Gastroesophageal sphincter (tissue), 4 donors: ENCODE measurements at regions not wholly inside any gene's neighbourhood (a gene's known extent, or its start where the extent isn't known, plus 50 kb on each side); places are given as distances from the start of the nearest gene placed in this dataset.

Source experiments
- ATAC-seq: fragments of 150-250 bp; one replicate; pipeline ENCODE4 v1.9.1; 2016; ENCODE audit warnings: mild to moderate bottlenecking, moderate library complexity
- H3K27ac ChIP-seq, 4 donors: fragments of 200-600 bp; sonication (generic) in 3 of 4; 1 replicate in 3 of 4; 2 replicates in 1 of 4; pipeline ENCODE4 v1.5.1; 2016 to 2019
- H3K27me3 ChIP-seq: fragments of 200-600 bp; sonication (generic); one replicate; pipeline ENCODE4 v1.5.1; 2019
- H3K36me3 ChIP-seq, 2 donors: fragments of 200-600 bp; sonication (generic); one replicate each; pipeline ENCODE4 v1.5.1; 2019; ENCODE audit warnings: control low read depth in 1 of 2
- H3K4me1 ChIP-seq, 3 donors: fragments of 200-600 bp; sonication (generic); 1 replicate in 2 of 3; 2 replicates in 1 of 3; pipeline ENCODE4 v1.5.1; 2016 to 2019; ENCODE audit warnings: control low read depth in 2 of 3
- H3K4me3 ChIP-seq, 2 donors: fragments of 200-600 bp; sonication (generic); one replicate each; pipeline ENCODE4 v1.5.1; 2019; ENCODE audit warnings: mild to moderate bottlenecking in 1 of 2, moderate library complexity in 1 of 2
- H3K9me3 ChIP-seq, 3 donors: fragments of 200-600 bp; sonication (generic); one replicate each; pipeline ENCODE4 v1.5.1; 2017 to 2019; ENCODE audit warnings: control low read depth in 2 of 3
- EP300 ChIP-seq: sonication (generic); formaldehyde crosslinking; IDR thresholded peaks from one replicate; pipeline ENCODE4 v1.6.1; 2017; ENCODE audit warnings: antibody characterized with exemption, mild to moderate bottlenecking
- POLR2A ChIP-seq, 2 donors: fragments of 450-650 bp; IDR thresholded peaks; one replicate each; pipeline ENCODE4 v1.6.1; 2017; ENCODE audit warnings: antibody characterized with exemption in 2 of 2, mild to moderate bottlenecking in 2 of 2, moderate library complexity in 1 of 2
- POLR2AphosphoS5 ChIP-seq: sonication (generic); formaldehyde crosslinking; IDR thresholded peaks from one replicate; pipeline ENCODE4 v1.6.1; 2017; ENCODE audit warnings: antibody characterized with exemption
- WGBS, 2 donors: methylation state at CpG; one replicate each; pipeline ENCODE4 v1.1.5; 2018; ENCODE audit warnings: low coverage in 1 of 2; 5-methylcytosine and 5-hydroxymethylcytosine counted together
- TF ChIP-seq, protein P1 (sequence below), 4 experiments: fragments of 200-600 bp in 2 of 4; fragments of 450-650 bp in 2 of 4; sonication (generic) in 1 of 4; IDR thresholded peaks; one replicate each; pipeline ENCODE4 v1.5.1; 2017 to 2019; ENCODE audit warnings: antibody characterized with exemption in 4 of 4, mild to moderate bottlenecking in 2 of 4, moderate library complexity in 2 of 4

DNA sequence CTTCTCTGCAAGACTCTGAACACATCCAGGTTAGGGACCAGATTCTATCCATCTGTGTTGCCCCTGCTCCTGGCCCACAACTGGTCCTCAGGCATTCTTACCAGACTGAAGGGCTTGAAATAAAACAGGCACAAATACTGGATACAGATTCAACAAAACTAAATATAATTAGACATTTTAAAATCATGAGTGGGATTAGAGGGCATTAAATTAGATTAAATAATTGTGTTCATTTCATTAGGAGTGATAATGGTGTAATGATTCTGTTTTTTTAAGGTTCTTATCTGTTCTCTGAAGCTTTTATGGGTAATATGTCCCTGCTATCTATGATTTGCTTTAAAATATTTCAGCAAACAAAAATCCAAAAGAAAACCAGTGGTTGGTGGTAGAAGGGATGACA is 226.5 kb downstream of the IRS1 start:
- no peak for ATAC-seq
- no peak overlapping the region for H3K4me3 ChIP-seq
- no peaks in the 10 kb centered on the region for H3K36me3 ChIP-seq
- H3K27ac ChIP-seq: no peak overlapping the region
- no peak for TF ChIP-seq POLR2A (IDR thresholded peaks at IDR 0.05)
- no peak for TF ChIP-seq EP300
- TF ChIP-seq POLR2AphosphoS5: no peak
- TF ChIP-seq, protein P1, sequence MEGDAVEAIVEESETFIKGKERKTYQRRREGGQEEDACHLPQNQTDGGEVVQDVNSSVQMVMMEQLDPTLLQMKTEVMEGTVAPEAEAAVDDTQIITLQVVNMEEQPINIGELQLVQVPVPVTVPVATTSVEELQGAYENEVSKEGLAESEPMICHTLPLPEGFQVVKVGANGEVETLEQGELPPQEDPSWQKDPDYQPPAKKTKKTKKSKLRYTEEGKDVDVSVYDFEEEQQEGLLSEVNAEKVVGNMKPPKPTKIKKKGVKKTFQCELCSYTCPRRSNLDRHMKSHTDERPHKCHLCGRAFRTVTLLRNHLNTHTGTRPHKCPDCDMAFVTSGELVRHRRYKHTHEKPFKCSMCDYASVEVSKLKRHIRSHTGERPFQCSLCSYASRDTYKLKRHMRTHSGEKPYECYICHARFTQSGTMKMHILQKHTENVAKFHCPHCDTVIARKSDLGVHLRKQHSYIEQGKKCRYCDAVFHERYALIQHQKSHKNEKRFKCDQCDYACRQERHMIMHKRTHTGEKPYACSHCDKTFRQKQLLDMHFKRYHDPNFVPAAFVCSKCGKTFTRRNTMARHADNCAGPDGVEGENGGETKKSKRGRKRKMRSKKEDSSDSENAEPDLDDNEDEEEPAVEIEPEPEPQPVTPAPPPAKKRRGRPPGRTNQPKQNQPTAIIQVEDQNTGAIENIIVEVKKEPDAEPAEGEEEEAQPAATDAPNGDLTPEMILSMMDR (IDR thresholded peaks at IDR 0.05): no peak
- no peaks in the 10 kb centered on the region for H3K4me1 ChIP-seq
- H3K27me3 ChIP-seq: no peaks in the 10 kb centered on the region
- no peaks in the 10 kb centered on the region for H3K9me3 ChIP-seq

DNA sequence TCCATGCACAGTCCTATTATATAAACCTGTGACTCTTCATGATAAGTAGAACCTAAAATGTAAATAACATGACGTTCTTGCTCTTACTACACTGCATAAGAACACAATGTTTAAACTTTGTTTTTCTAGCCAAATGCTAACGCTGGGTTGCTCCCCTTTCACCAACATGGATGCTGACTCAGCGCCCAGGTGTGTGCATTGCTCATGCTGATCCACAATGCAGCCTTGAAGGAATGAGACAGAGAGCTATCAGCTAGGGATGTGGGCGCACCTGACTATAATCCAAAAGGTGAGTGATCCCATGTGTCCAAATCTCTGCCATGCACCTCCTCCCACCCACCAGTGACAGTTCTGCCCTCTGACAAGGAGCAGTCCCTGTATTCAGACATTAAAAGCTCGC is 235.0 kb downstream of the IRS1 start:
- no peak overlapping the region for H3K27ac ChIP-seq
- H3K27me3 ChIP-seq: no peaks in the 10 kb centered on the region
- no peak overlapping the region for H3K4me3 ChIP-seq
- TF ChIP-seq POLR2AphosphoS5 (no peak), EP300 (no peak), POLR2A (IDR thresholded peaks at IDR 0.05) (no peak)
- TF ChIP-seq, protein P1 (IDR thresholded peaks at IDR 0.05): no peak
- no peaks in the 10 kb centered on the region for H3K4me1 ChIP-seq
- WGBS, 2 donors: 70 to 80% methylated on average over 2 to 5 of the region's 5 CpGs
- ATAC-seq: no peak
- no peaks in the 10 kb centered on the region for H3K9me3 ChIP-seq
- H3K36me3 ChIP-seq: no peaks in the 10 kb centered on the region

DNA sequence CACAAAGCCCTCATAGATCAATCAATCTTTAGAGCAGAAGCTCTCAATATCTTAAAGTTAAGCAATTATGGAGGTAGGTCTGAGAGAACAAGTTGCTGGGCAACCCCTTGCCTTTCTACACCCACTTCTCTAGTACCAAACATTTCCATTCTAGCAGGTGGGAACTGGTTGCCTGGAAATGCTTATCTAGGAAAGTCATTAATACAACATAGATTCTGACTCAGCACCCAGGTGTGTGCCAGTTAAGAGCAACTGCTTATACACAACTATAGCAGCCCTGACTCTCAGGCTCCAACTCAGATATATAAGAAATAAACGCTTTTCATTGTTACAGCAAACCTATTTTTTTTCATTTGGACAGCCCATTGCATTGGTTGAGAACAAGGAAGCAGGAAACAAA is 237.7 kb downstream of the IRS1 start:
- ATAC-seq: no peak
- H3K36me3 ChIP-seq: no peaks in the 10 kb centered on the region
- WGBS, 2 donors: 62 to 70% methylated on average over 1 of the region's 1 CpG
- no peak overlapping the region for H3K4me3 ChIP-seq
- no peaks in the 10 kb centered on the region for H3K4me1 ChIP-seq
- no peak overlapping the region for H3K27ac ChIP-seq
- H3K27me3 ChIP-seq: no peaks in the 10 kb centered on the region
- H3K9me3 ChIP-seq: no peaks in the 10 kb centered on the region
- TF ChIP-seq EP300: no peak
- TF ChIP-seq, protein P1 (IDR thresholded peaks at IDR 0.05): no peak
- TF ChIP-seq POLR2AphosphoS5: no peak
- TF ChIP-seq POLR2A (IDR thresholded peaks at IDR 0.05): no peak

DNA sequence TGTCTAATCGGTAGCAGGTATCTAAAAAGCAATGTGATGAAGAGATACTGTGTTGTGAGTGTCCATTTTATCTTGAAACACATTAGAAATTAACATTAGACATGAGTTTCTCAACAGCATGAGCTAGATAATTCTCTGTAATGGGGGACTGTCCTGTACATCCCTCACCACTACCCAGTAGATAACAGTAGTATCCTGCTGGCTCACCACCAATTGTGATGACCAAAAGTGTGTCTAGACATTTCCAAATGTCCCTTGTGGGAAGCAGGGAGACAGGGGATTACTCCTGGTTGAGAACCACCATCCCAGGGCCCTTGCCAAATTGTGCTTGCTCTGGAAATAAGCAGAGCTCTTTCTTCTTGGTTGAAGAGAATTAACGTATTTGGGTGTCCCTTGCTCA is 239.3 kb downstream of the IRS1 start:
- ATAC-seq: no peak
- no peak overlapping the region for H3K4me3 ChIP-seq
- 92 to 100% methylated on average over 1 to 2 of the region's 2 CpGs for WGBS, 2 donors

DNA sequence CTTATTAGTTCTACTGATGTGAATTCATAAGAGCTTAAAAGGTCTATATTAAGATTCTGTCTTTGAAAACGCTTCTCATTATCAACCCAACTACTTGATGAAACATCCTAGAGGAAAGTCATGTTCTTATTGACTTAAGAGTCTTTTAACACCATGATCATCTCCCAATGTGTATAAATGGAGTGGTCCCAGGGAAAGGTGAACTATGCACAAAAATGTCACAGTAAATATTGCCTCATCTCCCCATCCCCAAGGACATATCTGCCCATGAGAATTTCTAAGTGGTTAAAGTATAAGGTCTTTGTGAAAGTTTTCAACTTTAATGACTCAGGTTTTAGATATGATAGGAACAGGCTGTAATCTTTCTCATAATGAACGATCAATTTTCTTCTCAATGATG is 240.1 kb downstream of the IRS1 start:
- H3K4me3 ChIP-seq: no peak overlapping the region
- no peaks in the 10 kb centered on the region for H3K4me1 ChIP-seq
- H3K27ac ChIP-seq: no peak overlapping the region
- TF ChIP-seq POLR2AphosphoS5 (no peak), EP300 (no peak), POLR2A (IDR thresholded peaks at IDR 0.05) (no peak)
- TF ChIP-seq, protein P1 (IDR thresholded peaks at IDR 0.05): no peak
- ATAC-seq: no peak
- H3K27me3 ChIP-seq: no peaks in the 10 kb centered on the region
- no peaks in the 10 kb centered on the region for H3K36me3 ChIP-seq
- no peaks in the 10 kb centered on the region for H3K9me3 ChIP-seq
- WGBS, 2 donors: 85 to 92% methylated on average over 2 of the region's 2 CpGs

More for the DNA sequence above, 239.3 kb downstream of the IRS1 start:
- no peaks in the 10 kb centered on the region for H3K4me1 ChIP-seq
- TF ChIP-seq EP300: no peak
- no peak for TF ChIP-seq POLR2AphosphoS5
- TF ChIP-seq POLR2A (IDR thresholded peaks at IDR 0.05): no peak
- TF ChIP-seq, protein P1 (IDR thresholded peaks at IDR 0.05): no peak
- no peaks in the 10 kb centered on the region for H3K27me3 ChIP-seq
- H3K9me3 ChIP-seq: no peaks in the 10 kb centered on the region
- H3K27ac ChIP-seq: no peak overlapping the region
- H3K36me3 ChIP-seq: no peaks in the 10 kb centered on the region
